Liver (tissue), 8 donors: ENCODE measurements at regions not wholly inside any gene's neighbourhood (a gene's known extent, or its start where the extent isn't known, plus 50 kb on each side); places are given as distances from the start of the nearest gene placed in this dataset.

Experiments used
- DNase-seq: peaks from one replicate; pipeline ENCODE4 v3.0.0-alpha.2; 2017; ENCODE audit warnings: low spot score
- H3K27ac ChIP-seq, 2 donors: one replicate each; pipeline ENCODE4 v1.7.0; 2013; ENCODE audit warnings: inconsistent platforms in 2 of 2, low read length in 2 of 2, control low read depth in 1 of 2, low read depth in 1 of 2, mild to moderate bottlenecking in 1 of 2
- H3K27me3 ChIP-seq, 4 donors: one replicate each; pipeline versions ENCODE4 v1.6.1 to v1.7.0; 2013; ENCODE audit warnings: low read length in 3 of 4, inconsistent platforms in 1 of 4, mild to moderate bottlenecking in 1 of 4, moderate library complexity in 1 of 4; ENCODE audit not compliant: control insufficient read depth in 4 of 4, insufficient read depth in 4 of 4
- H3K36me3 ChIP-seq, 4 donors: one replicate each; pipeline versions ENCODE4 v1.6.1 to v1.7.0; 2013; ENCODE audit warnings: low read length in 3 of 4, mild to moderate bottlenecking in 3 of 4, low read depth in 1 of 4, moderate library complexity in 1 of 4; ENCODE audit not compliant: control insufficient read depth in 4 of 4, insufficient read depth in 3 of 4
- H3K4me1 ChIP-seq, 4 donors: one replicate each; pipeline versions ENCODE4 v1.6.1 to v1.7.0; 2013; ENCODE audit warnings: low read length in 3 of 4, mild to moderate bottlenecking in 3 of 4, moderate library complexity in 1 of 4; ENCODE audit not compliant: control insufficient read depth in 4 of 4, insufficient read depth in 4 of 4
- H3K4me3 ChIP-seq, 3 donors: one replicate each; pipeline versions ENCODE4 v1.6.1 to v1.7.0; 2013; ENCODE audit warnings: low read length in 3 of 3, control low read depth in 1 of 3, low read depth in 1 of 3, mild to moderate bottlenecking in 1 of 3
- H3K9ac ChIP-seq, 2 donors: one replicate each; pipeline ENCODE4 v1.7.0; 2013; ENCODE audit warnings: low read length in 2 of 2, mild to moderate bottlenecking in 2 of 2, moderate library complexity in 2 of 2, control low read depth in 1 of 2, low read depth in 1 of 2
- H3K9me3 ChIP-seq, 4 donors: one replicate each; pipeline versions ENCODE4 v1.6.1 to v1.7.0; 2013; ENCODE audit warnings: low read length in 3 of 4; ENCODE audit not compliant: control insufficient read depth in 4 of 4
- EGR1 ChIP-seq, 2 donors: IDR thresholded peaks; 2 replicates each; pipeline ENCODE4 v1.6.1; 2016 to 2018; ENCODE audit warnings: antibody characterized with exemption in 2 of 2, low read depth in 2 of 2
- FOXA1 ChIP-seq: IDR thresholded peaks from 2 replicates; pipeline ENCODE4 v1.6.1; 2016; ENCODE audit warnings: antibody characterized with exemption
- HNF4A ChIP-seq, 2 donors: conservative IDR thresholded peaks; 2 replicates each; pipeline ENCODE4 v1.6.1; 2016; ENCODE audit warnings: antibody characterized with exemption in 2 of 2, mild to moderate bottlenecking in 2 of 2
- HNF4G ChIP-seq: IDR thresholded peaks from 2 replicates; pipeline ENCODE4 v1.6.1; 2016; ENCODE audit warnings: antibody characterized with exemption
- JUND ChIP-seq, 2 donors: IDR thresholded peaks; 2 replicates each; pipeline ENCODE4 v1.6.1; 2016; ENCODE audit warnings: antibody characterized with exemption in 2 of 2
- RAD21 ChIP-seq, 2 donors: IDR thresholded peaks; 2 replicates each; pipeline ENCODE4 v1.6.1; 2016; ENCODE audit warnings: antibody characterized with exemption in 2 of 2, mild to moderate bottlenecking in 2 of 2
- RXRA ChIP-seq, 2 donors: IDR thresholded peaks; 2 replicates each; pipeline ENCODE4 v1.6.1; 2017 to 2018; ENCODE audit warnings: antibody characterized with exemption in 2 of 2, mild to moderate bottlenecking in 1 of 2
- TAF1 ChIP-seq: conservative IDR thresholded peaks from 2 replicates; pipeline ENCODE4 v1.6.1; 2016; ENCODE audit warnings: antibody characterized with exemption, mild to moderate bottlenecking
- YY1 ChIP-seq: IDR thresholded peaks from 2 replicates; pipeline ENCODE4 v1.6.1; 2016; ENCODE audit warnings: antibody characterized with exemption, mild to moderate bottlenecking
- WGBS: extraction: QIAGEN DNeasy Blood & Tissue Kit; methylation state at CpG from one replicate; pipeline ENCODE4 v1.1.7; 2013; 5-methylcytosine and 5-hydroxymethylcytosine counted together
- TF ChIP-seq, protein P1 (sequence below): IDR thresholded peaks from 2 replicates; pipeline ENCODE4 v1.6.1; 2016; ENCODE audit warnings: antibody characterized with exemption
- TF ChIP-seq, protein P2 (sequence below): fragments of 150-350 bp; IDR thresholded peaks from 2 replicates; pipeline ENCODE4 v1.5.1; 2017; ENCODE audit warnings: improper control_type of control experiment, low read depth, low read length; ENCODE audit not compliant: missing input control
- TF ChIP-seq, protein P3 (sequence below): IDR thresholded peaks from 2 replicates; pipeline ENCODE4 v1.6.1; 2016; ENCODE audit warnings: antibody characterized with exemption
- donor health status: healthy.
- donor health status: healthy.
- donor health status: healthy.
- donor health status: healthy.
- donor health status: healthy.

DNA sequence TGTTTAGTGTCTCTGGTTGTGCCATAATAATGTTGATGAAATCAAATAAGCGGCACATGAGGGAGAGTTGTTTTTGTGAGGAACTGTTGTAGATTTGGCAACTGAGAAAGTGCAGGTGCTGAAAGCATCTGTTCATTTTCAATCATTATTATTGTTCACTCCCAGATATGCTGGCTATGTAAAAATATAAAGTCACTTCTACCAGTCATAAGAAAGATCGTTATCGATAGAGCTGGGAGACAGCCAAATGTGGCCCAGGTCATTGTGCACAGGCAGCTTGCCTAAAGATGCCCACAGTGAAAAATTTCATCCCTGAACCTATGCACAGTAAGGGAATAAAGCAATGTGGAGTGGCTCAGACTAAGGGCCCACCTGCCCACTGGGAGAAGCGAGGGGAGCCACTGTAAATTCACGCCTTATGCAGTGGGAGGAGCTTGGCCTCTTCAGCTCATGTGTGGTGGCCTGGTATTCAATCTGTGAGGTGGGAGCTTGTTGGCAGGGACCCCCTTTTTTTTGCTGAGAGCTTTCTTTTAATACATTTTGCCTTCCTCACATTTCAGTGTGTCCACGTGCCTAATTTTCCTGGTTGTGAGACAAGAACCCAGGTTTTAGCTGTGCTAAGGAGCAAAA, 1490.8 kb upstream of the TMEM132C start:
- Histone ChIP-seq H3K4me1 (no peaks in the 10 kb centered on the region), H3K9ac (no peak overlapping the region), H3K4me3 (no peak overlapping the region), H3K9me3 (no peaks in the 10 kb centered on the region), H3K36me3 (no peaks in the 10 kb centered on the region), H3K27me3 (no peaks in the 10 kb centered on the region), H3K27ac (no peak overlapping the region)
- TF ChIP-seq JUND (IDR thresholded peaks at IDR 0.05) (no peak), RAD21 (IDR thresholded peaks at IDR 0.05) (no peak), HNF4A (conservative IDR thresholded peaks at IDR 0.05) (no peak), FOXA1 (no peak), RXRA (IDR thresholded peaks at IDR 0.05) (no peak)
- TF ChIP-seq, protein P1, sequence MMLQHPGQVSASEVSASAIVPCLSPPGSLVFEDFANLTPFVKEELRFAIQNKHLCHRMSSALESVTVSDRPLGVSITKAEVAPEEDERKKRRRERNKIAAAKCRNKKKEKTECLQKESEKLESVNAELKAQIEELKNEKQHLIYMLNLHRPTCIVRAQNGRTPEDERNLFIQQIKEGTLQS = no peak
- TF ChIP-seq, protein P2, sequence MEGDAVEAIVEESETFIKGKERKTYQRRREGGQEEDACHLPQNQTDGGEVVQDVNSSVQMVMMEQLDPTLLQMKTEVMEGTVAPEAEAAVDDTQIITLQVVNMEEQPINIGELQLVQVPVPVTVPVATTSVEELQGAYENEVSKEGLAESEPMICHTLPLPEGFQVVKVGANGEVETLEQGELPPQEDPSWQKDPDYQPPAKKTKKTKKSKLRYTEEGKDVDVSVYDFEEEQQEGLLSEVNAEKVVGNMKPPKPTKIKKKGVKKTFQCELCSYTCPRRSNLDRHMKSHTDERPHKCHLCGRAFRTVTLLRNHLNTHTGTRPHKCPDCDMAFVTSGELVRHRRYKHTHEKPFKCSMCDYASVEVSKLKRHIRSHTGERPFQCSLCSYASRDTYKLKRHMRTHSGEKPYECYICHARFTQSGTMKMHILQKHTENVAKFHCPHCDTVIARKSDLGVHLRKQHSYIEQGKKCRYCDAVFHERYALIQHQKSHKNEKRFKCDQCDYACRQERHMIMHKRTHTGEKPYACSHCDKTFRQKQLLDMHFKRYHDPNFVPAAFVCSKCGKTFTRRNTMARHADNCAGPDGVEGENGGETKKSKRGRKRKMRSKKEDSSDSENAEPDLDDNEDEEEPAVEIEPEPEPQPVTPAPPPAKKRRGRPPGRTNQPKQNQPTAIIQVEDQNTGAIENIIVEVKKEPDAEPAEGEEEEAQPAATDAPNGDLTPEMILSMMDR = no peak
- WGBS = 83% methylated on average over 6 of the region's 6 CpGs
- DNase-seq = no peak

DNA sequence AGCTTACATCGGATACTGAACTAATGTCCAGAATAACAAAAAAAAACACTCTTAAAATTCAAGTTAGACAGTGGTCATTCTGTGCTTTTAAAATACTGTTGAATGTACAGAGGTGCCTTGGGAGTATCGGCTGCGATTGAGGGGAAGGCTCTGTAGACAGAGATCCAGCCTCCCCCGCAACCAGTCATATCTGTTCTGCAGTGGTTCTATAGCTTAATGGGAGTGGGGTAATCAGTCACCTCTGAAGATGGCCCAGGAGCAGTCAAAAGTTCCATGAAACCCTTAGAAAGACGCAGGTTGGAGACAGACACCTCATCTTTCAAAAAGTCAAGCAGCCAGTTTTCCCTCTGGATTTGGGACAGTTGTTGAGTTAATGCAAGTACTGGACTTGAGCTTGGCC, 1486.6 kb upstream of the TMEM132C start:
- Histone ChIP-seq H3K36me3 (no peaks in the 10 kb centered on the region), H3K27me3 (no peaks in the 10 kb centered on the region), H3K9ac (no peak overlapping the region), H3K27ac (no peak overlapping the region), H3K9me3 (no peaks in the 10 kb centered on the region), H3K4me3 (no peak overlapping the region), H3K4me1 (no peaks in the 10 kb centered on the region)
- 86% methylated on average over 5 of the region's 5 CpGs for WGBS
- no peak for DNase-seq
- TF ChIP-seq JUND (IDR thresholded peaks at IDR 0.05) = no peak
- no peak for TF ChIP-seq YY1
- no peak for TF ChIP-seq EGR1 (IDR thresholded peaks at IDR 0.05; ENCODE audit: low read depth in 2 of 2)
- no peak for TF ChIP-seq TAF1
- no peak for TF ChIP-seq HNF4G
- TF ChIP-seq RAD21 (IDR thresholded peaks at IDR 0.05) = no peak

DNA sequence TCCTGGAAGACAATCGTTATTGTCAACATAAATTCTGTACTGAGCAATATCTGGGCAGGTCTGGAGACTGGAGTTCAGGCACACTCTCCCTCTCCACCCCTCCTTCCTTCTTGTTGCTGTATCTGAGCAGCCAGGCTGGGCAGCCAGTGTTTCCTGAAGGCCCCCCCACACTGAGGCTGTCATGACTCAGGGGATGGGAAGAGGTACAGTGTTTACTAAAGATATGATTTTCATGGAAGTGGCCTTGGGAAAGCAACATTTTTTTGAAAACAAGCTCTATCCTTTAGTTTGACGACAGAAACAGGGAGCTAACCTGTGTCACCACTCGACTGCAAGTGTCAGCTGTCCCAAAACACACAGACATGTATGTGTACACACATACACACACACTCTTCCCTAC, 1485.4 kb upstream of the TMEM132C start:
- WGBS = 48% methylated on average over 3 of the region's 3 CpGs
- TF ChIP-seq, protein P3, sequence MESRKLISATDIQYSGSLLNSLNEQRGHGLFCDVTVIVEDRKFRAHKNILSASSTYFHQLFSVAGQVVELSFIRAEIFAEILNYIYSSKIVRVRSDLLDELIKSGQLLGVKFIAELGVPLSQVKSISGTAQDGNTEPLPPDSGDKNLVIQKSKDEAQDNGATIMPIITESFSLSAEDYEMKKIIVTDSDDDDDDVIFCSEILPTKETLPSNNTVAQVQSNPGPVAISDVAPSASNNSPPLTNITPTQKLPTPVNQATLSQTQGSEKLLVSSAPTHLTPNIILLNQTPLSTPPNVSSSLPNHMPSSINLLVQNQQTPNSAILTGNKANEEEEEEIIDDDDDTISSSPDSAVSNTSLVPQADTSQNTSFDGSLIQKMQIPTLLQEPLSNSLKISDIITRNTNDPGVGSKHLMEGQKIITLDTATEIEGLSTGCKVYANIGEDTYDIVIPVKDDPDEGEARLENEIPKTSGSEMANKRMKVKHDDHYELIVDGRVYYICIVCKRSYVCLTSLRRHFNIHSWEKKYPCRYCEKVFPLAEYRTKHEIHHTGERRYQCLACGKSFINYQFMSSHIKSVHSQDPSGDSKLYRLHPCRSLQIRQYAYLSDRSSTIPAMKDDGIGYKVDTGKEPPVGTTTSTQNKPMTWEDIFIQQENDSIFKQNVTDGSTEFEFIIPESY = no peak
- TF ChIP-seq RAD21 (IDR thresholded peaks at IDR 0.05) (no peak), FOXA1 (no peak), RXRA (IDR thresholded peaks at IDR 0.05) (no peak), JUND (IDR thresholded peaks at IDR 0.05) (no peak)
- TF ChIP-seq, protein P1 = no peak

More for the DNA sequence above, 1485.4 kb upstream of the TMEM132C start:
- no peaks in the 10 kb centered on the region for H3K36me3 ChIP-seq
- DNase-seq = no peak
- H3K9me3 ChIP-seq = no peaks in the 10 kb centered on the region
- no peaks in the 10 kb centered on the region for H3K4me1 ChIP-seq
- H3K4me3 ChIP-seq = no peak overlapping the region
- no peaks in the 10 kb centered on the region for H3K27me3 ChIP-seq
- no peak overlapping the region for H3K27ac ChIP-seq
- H3K9ac ChIP-seq = no peak overlapping the region
